ENCODE measurements at regions not wholly inside any gene's neighbourhood (a gene's known extent, or its start where the extent isn't known, plus 50 kb on each side); places are given as distances from the start of the nearest gene placed in this dataset.

DNA sequence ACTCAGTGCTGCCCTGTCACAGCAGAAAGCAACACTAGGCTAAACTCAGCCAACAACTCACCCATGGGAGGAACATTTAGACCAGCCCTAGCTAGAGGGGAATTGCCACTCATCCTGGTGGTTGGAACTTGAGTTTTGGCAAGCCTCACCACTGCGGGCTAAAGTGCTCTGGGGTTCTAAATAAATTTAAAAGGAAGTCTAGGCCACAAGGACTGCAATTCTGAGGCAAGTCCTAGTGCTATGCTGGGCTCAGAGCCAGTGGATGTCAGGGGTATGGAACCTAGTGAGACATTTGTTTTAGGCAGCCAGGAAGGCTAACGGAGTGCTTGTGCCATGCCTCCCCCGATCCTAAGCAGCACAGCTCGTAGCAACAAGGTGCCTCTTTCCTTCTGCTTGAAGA, 78.0 kb downstream of the RGS13 start:
- DNase-seq, result no peak

DNA sequence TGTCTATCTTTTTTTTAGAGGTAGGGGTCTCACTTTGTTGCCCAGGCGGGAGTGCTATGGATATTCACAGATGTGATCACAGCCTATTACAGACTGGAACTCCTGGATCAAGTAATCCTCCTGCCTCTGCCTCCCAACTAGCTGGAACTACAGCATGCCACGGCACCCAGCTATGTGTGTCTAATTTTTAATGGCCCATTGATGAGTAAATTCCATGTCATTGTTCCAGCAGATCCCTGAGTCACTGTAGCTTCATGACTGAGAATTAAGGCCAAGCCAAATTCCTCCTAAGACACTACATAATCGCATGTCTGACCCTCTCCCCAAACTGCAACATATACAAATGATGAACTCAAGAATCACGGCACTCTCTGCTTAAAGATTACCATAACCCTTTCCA, 84.2 kb upstream of the RGS2 start:
- DNase-seq, result no peak

DNA sequence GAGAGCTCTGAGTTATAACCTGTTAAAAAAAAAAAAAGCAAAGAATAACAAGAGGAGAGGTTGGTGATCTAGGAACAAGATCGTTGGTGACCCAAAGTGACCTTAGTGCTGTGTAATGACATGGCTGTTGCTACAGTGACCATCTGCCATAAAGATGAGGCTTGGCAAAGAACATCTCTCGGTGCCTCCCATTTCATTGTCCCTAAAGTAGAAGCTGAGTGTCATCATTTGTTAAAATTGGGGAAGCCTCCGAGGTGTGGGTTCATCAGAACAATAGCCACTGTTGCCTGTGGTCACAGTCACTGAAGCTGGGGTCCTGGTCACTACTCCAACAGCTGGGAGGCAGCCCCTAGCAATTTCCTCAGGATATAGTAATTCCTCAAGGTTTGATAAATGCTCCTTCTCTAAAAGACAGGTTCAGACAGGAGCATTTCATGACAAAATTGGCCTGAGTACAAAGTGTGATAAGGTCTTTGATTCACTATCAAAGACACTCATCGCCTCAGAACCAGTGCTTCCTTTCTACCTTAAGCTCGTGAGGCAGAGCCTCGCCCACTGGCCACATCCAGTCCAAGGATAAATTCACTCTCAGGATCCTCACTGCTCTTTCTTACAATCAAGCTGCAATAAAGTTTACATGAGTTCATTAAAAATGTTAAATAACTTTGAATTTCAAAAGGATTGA, 81.9 kb upstream of the RGS2 start:
- DNase-seq, result no peak

DNA sequence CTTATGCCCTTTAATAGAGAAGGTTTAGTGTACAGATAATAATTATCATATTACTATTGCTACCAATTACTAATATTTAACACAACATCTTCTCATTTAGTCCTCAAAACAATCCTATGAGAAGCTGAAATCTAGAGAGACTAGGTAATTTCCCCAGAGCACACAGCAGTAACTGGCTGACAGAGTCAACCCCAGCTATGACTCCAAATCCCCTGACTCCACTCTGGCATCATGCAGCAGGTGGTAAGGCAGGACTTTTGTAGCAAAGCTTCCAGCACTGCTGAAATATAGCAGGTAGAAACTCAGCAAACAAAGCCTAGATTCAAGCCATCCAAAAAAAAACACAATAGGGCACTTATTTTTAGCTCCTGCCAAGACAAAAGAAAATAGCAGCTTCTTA, 79.3 kb upstream of the RGS2 start:
- DNase-seq, result no peak

DNA sequence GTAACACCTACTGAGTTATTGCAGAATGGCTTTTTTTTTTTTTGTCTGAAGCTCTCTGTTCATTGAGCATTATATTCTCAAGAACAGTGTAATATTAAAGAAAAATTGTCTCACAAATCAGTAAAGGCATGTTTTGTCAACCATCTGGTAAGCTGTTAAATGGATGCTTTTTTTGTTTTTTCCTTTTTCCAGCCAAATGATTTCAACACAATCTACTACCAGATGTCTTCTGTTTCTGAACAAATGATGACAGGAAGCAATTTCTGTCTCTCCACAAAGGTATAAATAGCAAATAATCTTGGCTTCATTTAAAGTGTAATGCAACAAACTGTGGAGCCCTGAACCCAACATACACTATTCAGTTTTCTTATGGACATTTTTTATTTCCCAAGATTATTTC, 78.6 kb upstream of the RGS2 start:
- DNase-seq, result no peak

DNA sequence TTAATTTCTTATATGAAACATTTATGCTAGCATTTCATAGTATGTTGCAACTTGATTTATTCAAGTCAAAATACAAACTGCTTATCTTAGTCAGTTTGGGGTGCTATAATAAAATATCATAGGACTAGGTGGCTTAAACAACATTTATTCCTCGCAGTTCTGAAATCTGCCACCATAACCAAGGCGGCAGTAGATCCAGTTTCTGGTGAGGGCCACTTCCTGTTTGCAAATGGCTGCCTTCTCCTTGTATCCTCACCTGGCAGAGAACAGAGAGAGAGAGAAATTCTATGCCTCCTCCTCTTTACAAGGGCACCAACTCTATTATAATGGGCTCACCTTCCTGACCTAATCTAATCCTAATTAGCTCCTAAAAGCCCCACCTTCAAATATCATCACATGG, 76.1 kb upstream of the RGS2 start:
- no peak for DNase-seq

DNA sequence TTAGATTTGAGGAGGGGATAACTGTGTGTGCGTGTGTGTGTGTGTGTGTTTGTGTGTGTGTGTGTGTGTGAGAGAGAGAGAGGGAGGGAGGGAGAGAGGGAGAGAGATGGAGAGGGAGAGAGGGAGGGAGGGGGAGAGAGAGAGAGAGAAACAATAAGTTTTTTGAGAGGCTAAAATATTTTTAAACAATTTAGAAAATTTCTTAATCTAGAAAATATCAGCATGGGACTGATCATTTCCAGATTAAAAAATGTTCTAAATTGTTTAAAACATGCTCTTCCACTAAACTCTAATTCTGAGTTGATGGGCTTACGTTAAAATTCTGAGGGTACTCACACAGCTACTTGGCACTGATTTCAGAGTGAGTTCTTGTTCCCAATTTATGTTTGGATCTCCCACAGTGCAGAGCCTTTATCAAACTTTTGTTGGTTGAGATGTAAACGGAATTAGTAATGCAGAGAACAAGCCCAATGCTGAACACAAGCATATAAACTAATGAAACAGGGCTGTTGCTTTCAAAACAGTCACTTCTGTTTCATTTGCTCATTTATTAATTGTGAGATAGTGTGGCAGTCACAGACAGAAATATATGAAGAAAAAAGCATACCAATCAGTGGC, 73.4 kb upstream of the RGS2 start:
- DNase-seq, result no peak

DNA sequence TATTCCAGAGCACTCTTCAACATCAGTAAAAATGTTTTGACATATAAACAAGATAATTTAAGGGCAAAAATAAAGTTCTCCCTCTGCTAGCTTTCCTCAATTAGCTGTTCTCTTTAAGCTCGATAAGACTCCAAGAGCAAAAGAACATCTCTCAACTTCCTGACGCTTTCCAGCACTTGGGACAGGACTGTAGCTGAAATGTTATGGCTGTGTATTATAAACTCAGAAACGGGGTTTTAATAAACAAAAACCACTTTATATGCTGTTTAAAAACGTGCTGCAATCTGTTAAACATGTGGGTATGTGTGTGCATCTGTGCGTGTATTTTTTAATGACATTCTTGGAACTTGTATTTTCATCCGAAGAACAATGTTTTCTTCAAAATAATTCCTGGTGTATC, 71.5 kb upstream of the RGS2 start:
- DNase-seq, result no peak

DNA sequence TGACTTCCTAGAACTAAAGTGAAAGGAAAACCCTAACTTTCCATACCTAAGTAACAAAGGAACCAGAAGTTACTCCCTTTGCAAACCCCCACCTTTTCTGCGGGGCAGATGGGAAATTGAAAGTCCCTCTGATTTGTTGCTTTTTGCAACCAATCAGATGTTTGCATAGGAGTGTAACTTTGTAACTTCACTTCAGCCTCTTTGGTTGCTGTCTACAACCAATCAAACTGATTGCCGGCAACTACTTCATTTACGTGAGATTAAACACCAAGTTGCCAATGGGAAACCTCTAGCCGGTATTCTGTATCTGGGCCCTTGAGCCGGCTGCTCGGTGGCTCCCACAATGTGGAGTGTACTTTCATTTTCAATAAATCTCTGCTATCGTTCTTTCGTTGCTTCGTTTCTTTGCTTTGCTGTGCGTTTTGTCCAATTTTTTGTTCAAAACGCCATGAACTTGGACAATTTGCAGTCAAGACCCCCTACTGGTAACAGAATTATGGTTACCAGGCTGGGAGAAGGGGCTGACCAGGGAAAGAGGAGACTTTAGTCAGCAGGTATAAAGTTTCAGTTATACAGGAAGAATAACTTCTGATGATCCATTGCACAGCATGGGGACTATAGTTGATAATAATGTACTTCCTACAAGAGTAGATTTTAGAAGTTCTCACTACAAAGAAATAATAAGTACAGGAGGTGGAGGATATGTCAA, 69.2 kb upstream of the RGS2 start:
- DNase-seq, result no peak

DNA sequence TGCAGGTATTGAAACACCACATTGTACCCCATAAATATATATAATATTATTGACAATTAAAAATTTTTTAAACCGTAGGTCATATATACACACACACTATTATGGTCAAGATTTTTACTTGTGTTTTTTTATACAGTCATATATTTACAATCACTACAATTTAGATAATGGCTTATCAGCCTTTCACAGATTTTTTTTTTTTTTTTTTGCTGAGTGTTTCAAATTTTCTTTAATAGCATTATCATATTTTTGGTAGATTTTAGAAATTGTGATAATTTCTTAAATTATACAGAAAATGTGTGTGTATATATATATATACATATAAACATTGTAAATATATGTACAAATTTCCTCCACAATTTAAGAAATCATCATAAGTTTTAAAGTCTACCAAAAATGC, 68.6 kb upstream of the RGS2 start:
- DNase-seq, result no peak

DNA sequence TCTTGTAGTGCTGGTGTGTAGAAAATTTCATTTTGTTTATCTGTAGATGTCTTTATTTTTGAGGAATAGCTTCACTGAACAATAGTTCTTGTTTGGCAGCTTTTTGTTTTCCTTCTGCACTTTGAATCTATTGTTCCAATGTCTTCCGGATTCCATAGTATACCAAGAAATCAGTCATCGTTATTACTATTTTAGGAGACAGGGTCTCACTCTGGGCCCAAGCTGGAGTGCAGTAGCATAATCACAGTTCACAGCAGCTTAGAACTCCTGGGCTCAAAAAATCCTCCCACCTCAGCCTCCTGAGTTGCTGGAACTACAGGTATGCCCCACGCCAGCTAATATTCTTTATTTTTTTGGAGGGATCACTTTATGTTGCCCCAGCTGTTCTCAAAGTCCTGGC, 67.7 kb upstream of the RGS2 start:
- DNase-seq, result no peak

DNA sequence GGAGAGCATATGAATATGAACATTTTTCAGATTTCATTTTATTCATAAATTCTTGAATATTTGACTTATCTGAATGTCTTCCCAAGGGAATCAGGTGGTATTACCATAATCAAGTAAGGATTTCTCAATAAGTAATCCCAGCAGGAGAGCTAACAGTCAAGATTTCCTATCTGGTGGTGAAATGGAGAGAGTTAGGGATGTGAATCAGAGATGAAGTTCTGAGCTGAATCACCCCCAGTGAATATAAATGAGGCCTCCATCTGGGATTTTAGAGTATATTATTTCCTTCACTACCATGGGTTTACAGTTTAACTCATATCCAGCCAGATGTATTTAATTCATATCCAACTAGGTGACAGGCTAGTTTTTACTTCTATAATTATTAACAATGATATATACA, 61.5 kb upstream of the RGS2 start:
- DNase-seq, result no peak

DNA sequence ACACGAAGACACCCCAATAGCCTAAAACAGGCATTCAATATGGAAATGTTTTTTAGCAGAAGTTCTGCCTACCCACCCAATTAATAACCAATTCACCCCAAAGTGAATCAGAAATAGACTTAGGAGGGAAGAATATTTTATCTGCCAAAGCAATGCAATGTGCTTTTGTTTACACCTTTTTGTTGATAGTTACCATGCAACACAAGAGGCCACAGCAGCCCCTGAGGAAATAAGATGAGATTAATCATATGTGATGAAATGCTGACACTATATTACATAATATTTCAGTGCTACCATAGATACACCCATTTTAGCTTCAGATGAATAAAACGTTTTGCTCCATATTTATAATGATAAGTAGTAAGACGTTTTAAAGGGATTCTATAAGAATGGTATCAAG, 60.9 kb upstream of the RGS2 start:
- no peak for DNase-seq

DNA sequence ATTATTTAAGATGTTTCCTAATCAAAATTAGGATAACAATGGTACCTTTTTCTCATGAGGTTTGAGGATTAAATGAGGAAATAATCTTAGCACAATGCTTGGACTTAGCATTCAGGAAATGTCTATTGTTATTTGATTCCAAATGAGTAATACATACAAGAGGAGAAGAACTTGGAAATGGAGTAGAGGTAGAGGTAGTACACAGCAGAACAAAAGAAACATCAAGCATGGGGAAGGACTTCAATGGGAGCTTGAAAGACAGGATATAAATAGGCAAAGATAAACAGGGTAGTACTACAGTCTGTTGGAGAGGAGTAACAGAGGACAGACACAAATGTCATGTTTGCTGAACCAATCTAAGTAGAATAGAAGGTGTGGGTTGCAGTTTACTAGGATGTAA, 59.5 kb upstream of the RGS2 start:
- no peak for DNase-seq

DNA sequence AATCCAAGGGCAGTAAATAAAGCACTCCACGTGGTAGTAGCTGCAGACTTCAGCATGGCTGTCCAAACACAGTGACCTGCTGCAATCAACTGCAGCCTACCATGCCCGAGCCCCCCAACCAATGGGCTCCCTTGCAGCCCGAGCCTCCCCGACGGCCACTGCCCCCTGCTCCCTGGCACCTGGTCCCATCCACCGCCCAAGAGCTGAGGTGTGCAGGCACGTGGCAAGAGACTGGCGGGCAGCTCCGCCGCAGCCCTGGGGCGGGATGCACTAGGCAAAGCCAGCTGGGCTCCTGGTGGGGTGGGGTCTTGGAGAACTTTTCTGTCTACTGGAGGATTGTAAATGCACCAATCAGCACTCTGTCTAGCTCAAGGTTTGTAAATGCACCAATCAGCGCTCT, 57.6 kb upstream of the RGS2 start:
- no peak for DNase-seq

DNA sequence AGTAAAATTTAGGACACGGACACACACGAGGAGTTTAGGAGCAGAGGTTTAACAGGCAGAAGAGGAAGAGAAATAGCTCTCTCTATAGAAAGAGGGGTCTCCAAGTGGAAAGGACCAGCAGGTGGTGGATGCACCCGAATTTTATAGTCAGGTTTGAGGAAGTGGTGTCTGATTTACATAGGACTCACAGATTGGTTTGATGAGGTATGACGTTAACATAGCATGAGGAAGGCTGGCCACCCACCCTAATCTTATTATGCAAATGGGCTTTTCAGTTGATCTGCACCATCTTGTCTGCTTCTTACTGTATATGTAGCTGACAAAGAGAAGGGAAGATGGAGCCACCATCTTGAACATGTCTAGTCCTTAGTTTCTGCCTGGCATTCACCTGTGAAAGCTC, 52.5 kb upstream of the RGS2 start:
- DNase-seq, result no peak

DNA sequence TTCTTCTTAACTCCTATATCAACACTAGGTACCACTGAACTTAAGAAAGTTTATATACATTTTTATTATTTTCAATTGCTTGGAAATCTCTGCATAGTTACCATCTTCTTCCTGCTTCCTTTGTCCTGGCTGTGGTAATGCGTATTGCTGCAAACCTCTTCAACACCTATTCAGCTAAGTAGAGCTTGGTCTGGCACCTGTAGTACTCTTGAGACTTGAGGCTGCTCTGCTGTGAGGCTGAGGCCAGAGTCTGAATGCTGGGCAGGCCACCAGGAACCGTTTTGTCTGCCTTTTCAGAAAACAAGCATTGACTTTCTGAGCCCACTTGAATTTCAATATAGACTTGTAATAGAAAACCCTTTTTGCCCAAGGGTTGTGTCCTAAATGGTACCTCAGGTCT, 52.0 kb upstream of the RGS2 start:
- peak; percentile 42 for DNase-seq

DNA sequence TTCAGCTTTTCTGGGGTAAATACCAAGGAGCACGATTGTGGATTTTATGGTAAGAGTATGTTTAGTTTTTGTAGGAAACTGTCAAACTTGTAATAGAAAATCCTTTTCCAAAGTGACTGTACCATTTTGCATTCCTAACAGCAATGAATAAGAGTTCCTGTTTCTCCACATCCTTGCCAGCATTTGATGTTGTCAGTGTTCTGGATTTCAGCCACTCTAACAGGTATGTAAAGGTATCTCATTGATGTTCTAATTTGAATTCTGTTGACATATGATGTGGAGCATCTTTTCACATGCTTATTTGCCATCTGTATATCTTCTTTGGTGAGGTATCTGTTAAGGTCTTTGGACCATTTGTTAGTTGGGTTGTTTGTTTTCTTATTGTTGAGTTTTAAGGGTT, 50.3 kb upstream of the RGS2 start:
- DNase-seq, result no peak

All from midbrain (tissue), 1 donor.